KMS-11 (cell line): ENCODE measurements at regions not wholly inside any gene's neighbourhood (a gene's known extent, or its start where the extent isn't known, plus 50 kb on each side); places are given as distances from the start of the nearest gene placed in this dataset.

ENCODE experiments used
- H2AFZ ChIP-seq: fragments of 200-600 bp; sonication (generic); 2 replicates; pipeline ENCODE4 v1.6.1; 2016; ENCODE audit warnings: antibody characterized with exemption, mixed run types, low read depth
- H3K27ac ChIP-seq: fragments of 200-600 bp; sonication (generic); 2 replicates; pipeline ENCODE4 v1.6.1; 2016; ENCODE audit warnings: mild to moderate bottlenecking, mixed run types
- H3K27me3 ChIP-seq: fragments of 200-600 bp; sonication (generic); 2 replicates; pipeline ENCODE4 v1.6.1; 2017; ENCODE audit warnings: mild to moderate bottlenecking, low read depth, mixed run types, moderate library complexity; ENCODE audit not compliant: insufficient read depth
- H3K36me3 ChIP-seq: fragments of 200-600 bp; sonication (generic); 2 replicates; pipeline ENCODE4 v1.6.1; 2017; ENCODE audit warnings: mild to moderate bottlenecking, mixed run types; ENCODE audit not compliant: insufficient read depth
- H3K4me1 ChIP-seq: fragments of 200-600 bp; sonication (generic); 2 replicates; pipeline ENCODE4 v1.6.1; 2016; ENCODE audit warnings: mild to moderate bottlenecking, low read depth, mixed run types; ENCODE audit not compliant: poor library complexity, severe bottlenecking
- H3K4me2 ChIP-seq: fragments of 200-600 bp; sonication (generic); 2 replicates; pipeline ENCODE4 v1.7.0; 2016; ENCODE audit warnings: mild to moderate bottlenecking, mixed run types
- H3K4me3 ChIP-seq: fragments of 200-600 bp; sonication (generic); IDR thresholded peaks from 2 replicates; pipeline ENCODE4 v1.6.1; 2017; ENCODE audit warnings: low read depth, low read length, mixed read lengths; ENCODE audit not compliant: insufficient read depth
- H3K79me2 ChIP-seq: fragments of 200-600 bp; sonication (generic); 2 replicates; pipeline ENCODE4 v1.6.1; 2016; ENCODE audit warnings: low read depth, mixed run types; ENCODE audit not compliant: insufficient read depth
- H3K9ac ChIP-seq: fragments of 200-600 bp; sonication (generic); 2 replicates; pipeline ENCODE4 v1.6.1; 2016; ENCODE audit warnings: mild to moderate bottlenecking, mixed run types
- H4K20me1 ChIP-seq: fragments of 200-600 bp; sonication (generic); 2 replicates; pipeline ENCODE4 v1.6.1; 2016; ENCODE audit warnings: mild to moderate bottlenecking, mixed run types; ENCODE audit not compliant: insufficient read depth
- TF ChIP-seq, protein P1 (sequence below): fragments of 200-600 bp; sonication (generic); conservative IDR thresholded peaks from 2 replicates; pipeline ENCODE4 v1.6.1; 2017; ENCODE audit warnings: low read depth, mild to moderate bottlenecking, antibody characterized with exemption, low read length, moderate library complexity, mixed read lengths

DNA sequence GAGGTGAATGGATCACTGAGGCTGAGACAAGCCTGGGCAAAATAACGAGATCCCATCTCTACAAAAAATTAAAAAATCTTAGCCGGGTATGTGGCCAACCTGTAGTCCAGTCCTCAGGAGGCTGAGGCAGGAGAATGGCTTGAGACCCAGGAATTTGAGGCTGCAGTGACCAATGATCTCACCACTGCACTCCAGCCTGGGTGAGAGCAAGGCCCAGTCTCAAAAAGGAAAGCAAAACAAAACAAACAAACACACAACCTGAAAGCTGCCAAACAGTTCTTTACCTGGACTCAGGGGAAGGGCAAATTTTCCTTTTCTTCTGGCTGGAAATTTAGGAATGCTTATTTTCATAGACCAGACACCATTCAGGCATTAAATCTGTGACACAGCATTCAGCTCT is 163.1 kb upstream of the FAT1 start:
- Histone ChIP-seq H3K27ac (no peak overlapping the region), H3K4me3 (no peak overlapping the region), H3K4me1 (peaks cover 29% of the 10 kb centered on the region), H3K79me2 (no peaks in the 10 kb centered on the region), H2AFZ (no peak overlapping the region), H4K20me1 (no peaks in the 10 kb centered on the region), H3K4me2 (no peak overlapping the region), H3K27me3 (no peaks in the 10 kb centered on the region), H3K36me3 (no peaks in the 10 kb centered on the region), H3K9ac (no peak overlapping the region)
- TF ChIP-seq, protein P1, sequence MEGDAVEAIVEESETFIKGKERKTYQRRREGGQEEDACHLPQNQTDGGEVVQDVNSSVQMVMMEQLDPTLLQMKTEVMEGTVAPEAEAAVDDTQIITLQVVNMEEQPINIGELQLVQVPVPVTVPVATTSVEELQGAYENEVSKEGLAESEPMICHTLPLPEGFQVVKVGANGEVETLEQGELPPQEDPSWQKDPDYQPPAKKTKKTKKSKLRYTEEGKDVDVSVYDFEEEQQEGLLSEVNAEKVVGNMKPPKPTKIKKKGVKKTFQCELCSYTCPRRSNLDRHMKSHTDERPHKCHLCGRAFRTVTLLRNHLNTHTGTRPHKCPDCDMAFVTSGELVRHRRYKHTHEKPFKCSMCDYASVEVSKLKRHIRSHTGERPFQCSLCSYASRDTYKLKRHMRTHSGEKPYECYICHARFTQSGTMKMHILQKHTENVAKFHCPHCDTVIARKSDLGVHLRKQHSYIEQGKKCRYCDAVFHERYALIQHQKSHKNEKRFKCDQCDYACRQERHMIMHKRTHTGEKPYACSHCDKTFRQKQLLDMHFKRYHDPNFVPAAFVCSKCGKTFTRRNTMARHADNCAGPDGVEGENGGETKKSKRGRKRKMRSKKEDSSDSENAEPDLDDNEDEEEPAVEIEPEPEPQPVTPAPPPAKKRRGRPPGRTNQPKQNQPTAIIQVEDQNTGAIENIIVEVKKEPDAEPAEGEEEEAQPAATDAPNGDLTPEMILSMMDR = no peak

- Histone ChIP-seq H3K27me3 (no peaks in the 10 kb centered on the region), H2AFZ (no peak overlapping the region), H3K4me2 (no peak overlapping the region), H3K27ac (no peak overlapping the region), H3K9ac (no peak overlapping the region), H3K4me1 (peaks cover 24% of the 10 kb centered on the region), H4K20me1 (no peaks in the 10 kb centered on the region), H3K4me3 (no peak overlapping the region), H3K79me2 (no peaks in the 10 kb centered on the region), H3K36me3 (no peaks in the 10 kb centered on the region)
- TF ChIP-seq, protein P1 = no peak
Measured at GRCh38 chr4:186887291-186887700, 163.6 kb upstream of the FAT1 start.

- Histone ChIP-seq H3K36me3 (no peaks in the 10 kb centered on the region), H3K27ac (no peak overlapping the region), H3K27me3 (no peaks in the 10 kb centered on the region), H3K4me1 (peaks cover 19% of the 10 kb centered on the region), H4K20me1 (no peaks in the 10 kb centered on the region), H3K9ac (no peak overlapping the region), H3K4me2 (no peak overlapping the region), H3K4me3 (no peak overlapping the region), H3K79me2 (no peaks in the 10 kb centered on the region), H2AFZ (no peak overlapping the region)
- TF ChIP-seq, protein P1 = no peak
Measured at GRCh38 chr4:186887752-186888151, 164.1 kb upstream of the FAT1 start.

DNA sequence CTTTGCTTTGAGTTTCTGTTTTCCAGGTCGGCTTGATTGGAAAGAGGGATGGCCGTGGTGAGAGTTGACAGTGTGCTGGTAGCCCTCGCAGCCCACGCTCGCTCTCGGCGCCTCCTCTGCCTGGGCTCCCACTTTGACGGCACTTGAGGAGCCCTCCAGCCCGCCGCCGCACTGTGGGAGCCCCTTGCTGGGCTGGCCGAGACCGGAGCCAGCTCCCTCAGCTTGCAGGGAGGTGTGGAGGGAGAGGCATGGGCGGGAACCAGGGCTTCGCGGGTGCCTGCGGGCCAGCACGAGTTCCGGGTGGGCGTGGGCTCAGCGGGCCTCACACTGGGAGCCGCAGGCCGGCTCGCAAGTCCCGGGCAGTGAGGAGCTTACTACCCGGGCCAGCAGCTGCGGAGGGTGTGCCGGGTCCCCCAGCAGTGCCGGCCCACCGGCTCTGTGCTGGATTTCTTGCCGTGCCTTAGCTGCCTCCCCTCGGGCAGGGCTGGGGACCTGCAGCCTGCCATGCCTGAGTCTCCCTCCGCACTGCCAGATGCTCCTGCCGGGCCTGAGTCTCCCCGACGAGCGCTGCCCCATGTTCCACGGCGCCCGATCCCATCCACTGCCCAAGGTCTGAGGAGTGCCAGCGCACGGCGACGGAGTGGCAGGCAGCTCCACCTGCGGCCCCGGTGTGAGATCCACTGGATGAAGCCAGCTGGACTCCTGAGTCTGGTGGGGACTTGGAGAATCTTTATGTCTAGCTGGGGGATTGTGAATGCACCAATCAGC is 166.4 kb upstream of the FAT1 start:
- Histone ChIP-seq H3K9ac (no peak overlapping the region), H2AFZ (no peak overlapping the region), H3K27me3 (no peaks in the 10 kb centered on the region), H3K79me2 (no peaks in the 10 kb centered on the region), H3K4me2 (no peak overlapping the region), H3K36me3 (no peaks in the 10 kb centered on the region), H3K4me3 (no peak overlapping the region), H3K4me1 (no peaks in the 10 kb centered on the region), H4K20me1 (no peaks in the 10 kb centered on the region), H3K27ac (no peak overlapping the region)
- TF ChIP-seq, protein P1 = no peak
